SU-DHL-6 (cell line): ENCODE measurements at regions not wholly inside any gene's neighbourhood (a gene's known extent, or its start where the extent isn't known, plus 50 kb on each side); places are given as distances from the start of the nearest gene placed in this dataset.
A peak's percentile ranks its signal among the peaks of the same experiment; 100 is the strongest.

Experiments used
- H2AFZ ChIP-seq: fragments of 200-600 bp; sonication (generic); 2 replicates; pipeline ENCODE4 v1.6.1; 2014; ENCODE audit warnings: low read depth, mild to moderate bottlenecking, moderate library complexity, mixed read lengths, antibody characterized with exemption, low read length; ENCODE audit not compliant: severe bottlenecking
- H3F3A ChIP-seq: fragments of 200-600 bp; shearing (Covaris generic); 2 replicates; pipeline ENCODE4 v1.6.0; 2016; ENCODE audit warnings: antibody characterized with exemption, mild to moderate bottlenecking; ENCODE audit not compliant: insufficient read depth
- H3K27ac ChIP-seq: fragments of 200-600 bp; sonication (generic); 2 replicates; pipeline ENCODE4 v1.5.1; 2016; ENCODE audit warnings: low read depth, mild to moderate bottlenecking, low read length, moderate library complexity, mixed read lengths
- H3K27me3 ChIP-seq: fragments of 200-600 bp; sonication (generic), shearing (Covaris generic); 2 replicates; pipeline ENCODE4 v1.6.0; 2014; ENCODE audit warnings: mild to moderate bottlenecking, low read length
- H3K36me3 ChIP-seq: fragments of 200-600 bp; sonication (generic); 2 replicates; pipeline ENCODE4 v1.6.1; 2014; ENCODE audit warnings: mild to moderate bottlenecking, low read length, mixed read lengths
- H3K4me2 ChIP-seq: fragments of 300-600, 200-600 bp; shearing (Covaris generic), sonication (generic); 2 replicates; pipeline ENCODE4 v1.6.0; 2014; ENCODE audit warnings: low read length, low read depth, mild to moderate bottlenecking; ENCODE audit not compliant: poor library complexity, severe bottlenecking
- H3K4me3 ChIP-seq: fragments of 200-600 bp; sonication (generic); 2 replicates; pipeline ENCODE4 v1.5.1; 2014; ENCODE audit warnings: antibody characterized with exemption, low read length, mild to moderate bottlenecking, mixed read lengths; ENCODE audit not compliant: insufficient read depth, poor library complexity, severe bottlenecking
- H3K79me2 ChIP-seq: fragments of 200-600 bp; sonication (generic); 2 replicates; pipeline ENCODE4 v1.6.1; 2014; ENCODE audit warnings: mild to moderate bottlenecking, low read length, moderate library complexity; ENCODE audit not compliant: insufficient read depth
- H3K9ac ChIP-seq: fragments of 200-600 bp; sonication (generic); 2 replicates; pipeline ENCODE4 v1.7.0; 2014; ENCODE audit warnings: mild to moderate bottlenecking, low read length
- H3K9me2 ChIP-seq: fragments of 200-600 bp; sonication (generic); replicated peaks from 2 replicates; pipeline ENCODE4 v1.6.1; 2014; ENCODE audit warnings: low read length; ENCODE audit not compliant: insufficient read depth
- H3K9me3 ChIP-seq: fragments of 200-600 bp; sonication (generic); 2 replicates; pipeline ENCODE4 v1.6.1; 2014; ENCODE audit warnings: low read length, mixed read lengths; ENCODE audit not compliant: insufficient read depth
- H4K20me1 ChIP-seq: fragments of 200-600 bp; sonication (generic); 2 replicates; pipeline ENCODE4 v1.6.1; 2014; ENCODE audit warnings: low read depth, mild to moderate bottlenecking, antibody characterized with exemption, low read length, moderate library complexity, mixed read lengths
- EZH2phosphoT487 ChIP-seq: fragments of 200-600 bp; sonication (generic), shearing (Covaris generic); conservative IDR thresholded peaks from 2 replicates; pipeline ENCODE4 v1.6.1; 2018; ENCODE audit warnings: mild to moderate bottlenecking, antibody characterized with exemption, low read length, moderate library complexity, mixed read lengths
- TF ChIP-seq, protein P1 (sequence below): fragments of 200-600 bp; sonication (generic); IDR thresholded peaks from one replicate; pipeline ENCODE4 v1.5.1; 2017; ENCODE audit warnings: antibody characterized with exemption, mild to moderate bottlenecking, low read length, moderate library complexity; ENCODE audit not compliant: insufficient read depth, poor library complexity, severe bottlenecking

DNA sequence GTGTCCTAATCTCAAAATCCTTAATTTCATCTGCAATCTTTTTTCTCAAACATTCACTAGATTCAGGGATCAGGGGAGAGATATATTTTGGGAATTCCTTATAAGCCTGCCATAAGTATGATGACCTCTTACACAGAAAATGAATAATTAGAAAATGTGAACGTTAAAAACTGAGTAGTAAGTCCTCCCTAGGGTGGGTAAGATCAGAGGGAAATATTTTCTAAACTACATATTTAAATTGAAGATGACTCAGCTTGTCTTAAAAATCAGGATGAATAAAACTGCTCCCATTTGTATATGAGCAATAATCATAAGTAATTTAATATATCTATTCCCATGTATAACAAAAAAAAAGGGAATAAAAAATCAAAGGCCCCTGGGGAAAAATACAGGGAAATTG, 935.5 kb downstream of the TMTC2 start:
- no peak for TF ChIP-seq EZH2phosphoT487
- TF ChIP-seq, protein P1, sequence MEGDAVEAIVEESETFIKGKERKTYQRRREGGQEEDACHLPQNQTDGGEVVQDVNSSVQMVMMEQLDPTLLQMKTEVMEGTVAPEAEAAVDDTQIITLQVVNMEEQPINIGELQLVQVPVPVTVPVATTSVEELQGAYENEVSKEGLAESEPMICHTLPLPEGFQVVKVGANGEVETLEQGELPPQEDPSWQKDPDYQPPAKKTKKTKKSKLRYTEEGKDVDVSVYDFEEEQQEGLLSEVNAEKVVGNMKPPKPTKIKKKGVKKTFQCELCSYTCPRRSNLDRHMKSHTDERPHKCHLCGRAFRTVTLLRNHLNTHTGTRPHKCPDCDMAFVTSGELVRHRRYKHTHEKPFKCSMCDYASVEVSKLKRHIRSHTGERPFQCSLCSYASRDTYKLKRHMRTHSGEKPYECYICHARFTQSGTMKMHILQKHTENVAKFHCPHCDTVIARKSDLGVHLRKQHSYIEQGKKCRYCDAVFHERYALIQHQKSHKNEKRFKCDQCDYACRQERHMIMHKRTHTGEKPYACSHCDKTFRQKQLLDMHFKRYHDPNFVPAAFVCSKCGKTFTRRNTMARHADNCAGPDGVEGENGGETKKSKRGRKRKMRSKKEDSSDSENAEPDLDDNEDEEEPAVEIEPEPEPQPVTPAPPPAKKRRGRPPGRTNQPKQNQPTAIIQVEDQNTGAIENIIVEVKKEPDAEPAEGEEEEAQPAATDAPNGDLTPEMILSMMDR = no peak
- no peak overlapping the region for H3K9ac ChIP-seq
- peak overlapping the region; percentile 68 for H2AFZ ChIP-seq
- H3K4me2 ChIP-seq = peak overlapping the region; percentile 41
- no peak overlapping the region for H3K27ac ChIP-seq
- H3F3A ChIP-seq = no peaks in the 10 kb centered on the region
- H3K4me3 ChIP-seq = peak overlapping the region; percentile 27
- H3K79me2 ChIP-seq = no peaks in the 10 kb centered on the region
- H3K27me3 ChIP-seq = no peaks in the 10 kb centered on the region
- H3K9me3 ChIP-seq = no peaks in the 10 kb centered on the region
- no peaks in the 10 kb centered on the region for H4K20me1 ChIP-seq
- H3K36me3 ChIP-seq = no peaks in the 10 kb centered on the region
- no peaks in the 10 kb centered on the region for H3K9me2 ChIP-seq

DNA sequence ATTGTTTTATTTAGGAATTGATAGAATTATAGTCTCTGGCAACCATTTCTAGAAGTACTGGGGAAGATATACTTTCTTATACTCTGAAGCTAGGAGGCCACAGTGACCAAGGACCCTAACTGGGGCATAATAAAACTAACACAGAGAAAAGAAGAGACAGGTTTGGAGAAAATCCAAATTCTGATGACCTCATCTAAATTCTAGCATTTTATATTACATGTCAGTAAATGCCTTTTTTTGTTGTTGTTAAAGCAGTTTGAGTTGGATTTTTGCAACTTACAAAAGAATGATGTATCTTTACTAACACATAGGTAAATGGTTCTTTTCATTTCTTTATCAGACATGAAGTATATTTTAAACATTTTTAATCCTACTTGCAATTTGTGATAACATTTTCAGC, 933.3 kb downstream of the TMTC2 start:
- TF ChIP-seq EZH2phosphoT487 = no peak
- TF ChIP-seq, protein P1 = no peak
- H3K27me3 ChIP-seq = no peaks in the 10 kb centered on the region
- H3K4me2 ChIP-seq = no peak overlapping the region
- H3K9me3 ChIP-seq = 0 out of 2 replicates have a peak, but pooled peaks cover 4% of the 10 kb centered on the region
- H2AFZ ChIP-seq = no peak overlapping the region
- no peaks in the 10 kb centered on the region for H3K36me3 ChIP-seq
- H4K20me1 ChIP-seq = no peaks in the 10 kb centered on the region
- no peak overlapping the region for H3K27ac ChIP-seq
- H3K9me2 ChIP-seq = no peaks in the 10 kb centered on the region
- no peak overlapping the region for H3K4me3 ChIP-seq
- no peaks in the 10 kb centered on the region for H3F3A ChIP-seq
- H3K9ac ChIP-seq = no peak overlapping the region
- H3K79me2 ChIP-seq = no peaks in the 10 kb centered on the region

DNA sequence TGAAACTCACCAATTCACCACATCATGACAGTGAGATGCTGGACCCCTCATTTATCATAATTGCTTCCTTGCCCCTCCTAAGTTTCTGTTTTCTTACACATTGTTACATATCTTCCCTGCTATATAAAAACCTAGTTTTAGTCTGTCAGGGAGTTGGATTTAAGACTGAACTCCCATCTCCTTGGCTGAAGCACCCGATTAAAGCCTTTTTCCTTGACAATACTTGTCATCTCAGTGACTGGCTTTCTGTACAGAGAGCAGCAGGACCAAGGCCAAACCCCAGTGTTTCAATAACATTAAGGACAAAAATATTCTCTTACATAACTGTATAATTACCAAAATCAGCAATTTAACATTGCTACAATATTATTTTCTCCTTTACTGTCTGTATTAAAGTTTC, 928.4 kb downstream of the TMTC2 start:
- no peaks in the 10 kb centered on the region for H3F3A ChIP-seq
- H3K36me3 ChIP-seq = no peaks in the 10 kb centered on the region
- H3K79me2 ChIP-seq = no peaks in the 10 kb centered on the region
- H3K4me2 ChIP-seq = no peak overlapping the region
- H3K9me2 ChIP-seq = no peaks in the 10 kb centered on the region
- H3K4me3 ChIP-seq = no peak overlapping the region
- H4K20me1 ChIP-seq = no peaks in the 10 kb centered on the region
- no peak for TF ChIP-seq EZH2phosphoT487
- TF ChIP-seq, protein P1 = no peak
- no peak overlapping the region for H3K27ac ChIP-seq
- no peak overlapping the region for H3K9ac ChIP-seq
- no peak overlapping the region for H2AFZ ChIP-seq
- peaks cover 10% of the 10 kb centered on the region; the same call in 1 of the 2 replicates for H3K9me3 ChIP-seq
- no peaks in the 10 kb centered on the region for H3K27me3 ChIP-seq
